A549 (cell line): ENCODE measurements at regions not wholly inside any gene's neighbourhood (a gene's known extent, or its start where the extent isn't known, plus 50 kb on each side); places are given as distances from the start of the nearest gene placed in this dataset.

Experiments used
- ATAC-seq, 2 experiments: fragments of 200-7000 bp in 1 of 2; fragments of >200 bp in 1 of 2; cut with Nextera tagmentation in 1 of 2; cut with Tn5 transposase in 1 of 2; 3 replicates each; pipeline versions ENCODE4 v1.8.0 to v1.9.1; 2018 to 2020; ENCODE audit warnings: mild to moderate bottlenecking in 1 of 2, moderate library complexity in 1 of 2
- CTCF ChIA-PET: fragments of 300-600 bp; sonication (Branson Sonifier 250); formaldehyde crosslinking; extraction: SDS; loops from one replicate; lab custom pipeline; 2021; ENCODE audit warnings: antibody characterized with exemption, inconsistent platforms; lab: Yijun Ruan, JAX
- POLR2A ChIA-PET: fragments of 350-600 bp; formaldehyde crosslinking; extraction: SDS; loops from one replicate; lab custom pipeline; 2021; ENCODE audit warnings: antibody characterized with exemption, inconsistent platforms; lab: Yijun Ruan, JAX
- DNase-seq, 2 experiments: peaks; one replicate each; pipeline versions ENCODE4 v3.0.0 to v3.0.0-alpha.2; 2011 to 2016; ENCODE audit warnings: low read depth in 1 of 2, low spot score in 1 of 2
- FAIRE-seq: peaks from 2 replicates; lab custom pipeline; 2011; peaks lifted over from hg19 to GRCh38; lab: Jason Lieb, UNC
- H3K27ac ChIP-seq, 2 experiments: fragments of >200 bp; sonication (Bioruptor Twin); formaldehyde crosslinking; 3 replicates each; pipeline ENCODE4 v1.5.1; 2016 to 2017
- H3K4me1 ChIP-seq: fragments of >200 bp; sonication (Bioruptor Twin); formaldehyde crosslinking; 3 replicates; pipeline ENCODE4 v1.6.1; 2016
- H3K4me2 ChIP-seq: fragments of >200 bp; sonication (Bioruptor Twin); formaldehyde crosslinking; 3 replicates; pipeline ENCODE4 v1.6.1; 2016
- H3K4me3 ChIP-seq: fragments of >200 bp; sonication (Bioruptor Twin); formaldehyde crosslinking; 3 replicates; pipeline ENCODE4 v1.5.1; 2016
- H3K9me3 ChIP-seq: fragments of >200 bp; sonication (Bioruptor Twin); formaldehyde crosslinking; 3 replicates; pipeline ENCODE4 v1.6.1; 2016
- CEBPB ChIP-seq, 2 experiments: fragments of >200 bp in 1 of 2; sonication (Bioruptor Twin) in 1 of 2; formaldehyde crosslinking in 1 of 2; IDR thresholded peaks; 2 replicates each; pipeline ENCODE4 v1.6.1; 2012 to 2016
- EP300 ChIP-seq, 2 experiments: fragments of >200 bp; sonication (Bioruptor Twin); formaldehyde crosslinking; IDR thresholded peaks; 2 replicates in 1 of 2; 3 replicates in 1 of 2; pipeline ENCODE4 v1.6.1; 2016 to 2017
- ESRRA ChIP-seq: fragments of 150-350 bp; IDR thresholded peaks from 2 replicates; pipeline ENCODE4 v1.6.1; 2014; ENCODE audit warnings: mild to moderate bottlenecking, low read length, borderline replicate concordance
- FOSL2 ChIP-seq, 2 experiments: fragments of 450-650 bp in 1 of 2; fragments of >200 bp in 1 of 2; sonication (Bioruptor Twin) in 1 of 2; formaldehyde crosslinking; IDR thresholded peaks; 2 replicates each; pipeline versions ENCODE4 v1.5.0 to v1.6.1; 2016 to 2020; ENCODE audit warnings: mild to moderate bottlenecking in 1 of 2, moderate library complexity in 1 of 2
- GATA3 ChIP-seq: IDR thresholded peaks from 2 replicates; pipeline ENCODE4 v1.6.1; 2012; ENCODE audit warnings: borderline replicate concordance
- JUN ChIP-seq, 2 experiments: fragments of >200 bp; sonication (Bioruptor Twin); formaldehyde crosslinking; IDR thresholded peaks; 2 replicates in 1 of 2; 3 replicates in 1 of 2; pipeline ENCODE4 v1.6.1; 2016 to 2017
- JUNB ChIP-seq: fragments of >200 bp; sonication (Bioruptor Twin); formaldehyde crosslinking; IDR thresholded peaks from 2 replicates; pipeline ENCODE4 v1.6.1; 2016
- KDM1A ChIP-seq: fragments of 200-600 bp; sonication (generic); IDR thresholded peaks from 2 replicates; pipeline ENCODE4 v1.6.1; 2016; ENCODE audit warnings: low read depth, mild to moderate bottlenecking
- PHF8 ChIP-seq: fragments of 200-600 bp; sonication (generic); IDR thresholded peaks from 2 replicates; pipeline ENCODE4 v1.6.1; 2016; ENCODE audit warnings: low read depth, mild to moderate bottlenecking, antibody characterized with exemption, moderate library complexity, borderline replicate concordance
- RAD21 ChIP-seq, 2 experiments: fragments of >200 bp in 1 of 2; sonication (Bioruptor Twin) in 1 of 2; formaldehyde crosslinking in 1 of 2; IDR thresholded peaks in 1 of 2; conservative IDR thresholded peaks in 1 of 2; 2 replicates in 1 of 2; 3 replicates in 1 of 2; pipeline ENCODE4 v1.6.1; 2012 to 2018; ENCODE audit warnings: inconsistent platforms in 1 of 2
- RARB ChIP-seq: fragments of 250-450 bp; sonication (Bioruptor Pico); IDR thresholded peaks from 2 replicates; pipeline ENCODE4 v1.8.0; 2021; ENCODE audit warnings: mild to moderate bottlenecking, moderate library complexity
- RNF2 ChIP-seq: fragments of 200-600 bp; sonication (generic); IDR thresholded peaks from 2 replicates; pipeline ENCODE4 v1.6.1; 2016; ENCODE audit warnings: low read depth, mild to moderate bottlenecking, antibody characterized with exemption, moderate library complexity, borderline replicate concordance
- SMC3 ChIP-seq: fragments of >200 bp; sonication (Bioruptor Twin); formaldehyde crosslinking; IDR thresholded peaks from 3 replicates; pipeline ENCODE4 v1.6.1; 2018; ENCODE audit warnings: inconsistent platforms
- ZFP36 ChIP-seq: fragments of 450-650 bp; IDR thresholded peaks from 2 replicates; pipeline ENCODE4 v1.6.1; 2014; ENCODE audit warnings: borderline replicate concordance; ENCODE audit not compliant: partially characterized antibody
- ZNF302 ChIP-seq: fragments of 250-450 bp; sonication (Bioruptor Pico); IDR thresholded peaks from 2 replicates; pipeline ENCODE4 v1.9.0; 2021; ENCODE audit warnings: inconsistent platforms, mild to moderate bottlenecking, moderate library complexity
- WGBS: methylation state at CpG from one replicate; pipeline ENCODE4 v1.1.6; 2017; ENCODE audit errors: missing lambda C conversion rate; 5-methylcytosine and 5-hydroxymethylcytosine counted together
- TF ChIP-seq, protein P1 (sequence below): fragments of >200 bp; sonication (Bioruptor Twin); formaldehyde crosslinking; IDR thresholded peaks from 3 replicates; pipeline ENCODE4 v1.6.1; 2016
- TF ChIP-seq, protein P2 (sequence below): IDR thresholded peaks from 2 replicates; pipeline ENCODE4 v1.6.1; 2012

DNA sequence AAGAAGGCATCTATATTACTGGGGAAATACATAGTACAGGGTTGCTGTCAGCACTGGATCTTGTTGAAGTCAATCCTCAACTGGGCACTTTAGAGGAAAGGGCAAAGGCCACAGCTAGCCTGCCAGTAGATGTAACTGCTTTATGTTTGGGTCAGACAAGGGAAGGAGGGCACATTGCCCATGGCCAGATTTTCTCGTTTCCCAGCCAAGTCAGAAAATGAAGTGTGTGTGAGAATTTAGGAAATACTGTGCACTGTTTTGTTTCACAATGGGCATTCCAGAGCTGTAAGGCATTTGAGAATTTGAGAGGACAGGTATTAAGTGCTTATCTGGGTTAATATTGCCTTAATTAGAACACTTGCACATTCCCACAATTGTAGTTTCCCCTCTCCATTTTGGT, 183.9 kb upstream of the MCHR2 start:
- Histone ChIP-seq H3K4me1 (peaks cover 22% of the 10 kb centered on the region), H3K9me3 (no peaks in the 10 kb centered on the region), H3K4me2 (no peak overlapping the region), H3K27ac (peak overlapping the region in 1 of 2 experiments; percentile 39; a peak in 1 of 6 replicates), H3K4me3 (no peak overlapping the region)
- 80% methylated on average over 1 of the region's 1 CpG for WGBS
- TF ChIP-seq KDM1A (no peak), PHF8 (no peak), ZFP36 (no peak), SMC3 (no peak), ZNF302 (CRISPR knock-in tag) (no peak)
- POLR2A ChIA-PET = no interaction called here
- ATAC-seq (no peak), FAIRE-seq (no peak), DNase-seq (no peak)
- CTCF ChIA-PET = no interaction called here

DNA sequence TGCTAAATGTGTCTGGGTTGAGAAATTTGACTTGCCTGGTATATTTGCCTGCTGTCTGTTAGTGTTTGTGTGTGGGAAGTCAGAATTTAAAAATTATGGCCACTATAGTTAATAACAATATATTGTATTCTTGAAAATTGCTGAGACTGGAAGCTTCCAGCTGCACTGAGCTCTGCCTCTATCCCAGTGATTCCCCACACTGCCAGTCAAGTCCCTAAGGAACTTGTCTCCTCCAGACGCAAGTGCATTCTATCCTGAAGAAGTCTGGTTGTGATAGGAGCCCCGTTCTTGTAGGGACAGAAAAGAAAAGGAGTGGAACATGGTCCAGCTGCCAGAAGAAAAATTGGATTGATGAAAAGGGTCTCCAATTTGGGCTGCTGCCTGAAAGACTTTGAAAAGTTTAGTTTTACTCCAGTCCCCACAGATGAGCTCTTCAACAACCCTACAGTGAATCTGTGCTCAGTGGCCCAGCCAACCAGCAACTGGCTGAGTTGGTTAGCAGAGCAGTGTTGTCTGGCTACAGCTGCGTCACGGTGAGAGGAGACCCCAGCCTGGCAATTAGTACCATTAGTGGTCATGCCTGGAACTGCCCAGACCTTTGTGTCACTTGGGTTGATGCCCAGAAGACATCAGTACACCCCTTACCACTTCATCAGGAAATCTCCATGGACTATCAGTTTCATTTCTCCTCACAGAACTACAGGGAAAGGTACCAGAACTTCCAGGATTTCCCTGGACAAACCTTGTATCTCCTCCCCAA, 183.1 kb upstream of the MCHR2 start:
- TF ChIP-seq ESRRA = no peak
- WGBS = 89% methylated on average over 4 of the region's 4 CpGs
- no peak; a peak in 2 of 6 replicates for ATAC-seq
- Histone ChIP-seq H3K27ac (peak overlapping the region in 1 of 2 experiments; percentile 77; a peak in 3 of 6 replicates), H3K4me3 (no peak overlapping the region), H3K9me3 (no peaks in the 10 kb centered on the region), H3K4me2 (no peak overlapping the region; the same call in 2 of the 3 replicates), H3K4me1 (peaks cover 22% of the 10 kb centered on the region)
- CTCF ChIA-PET = interaction anchor here (0.8 to 2.0 kb wide), 6 partner anchors 15 to 303 kb away, joined by 3 to 9 read pairs (median 4); no protein-coding TSS in a partner anchor
- POLR2A ChIA-PET = no interaction called here
- no peak for DNase-seq
- no peak for FAIRE-seq

DNA sequence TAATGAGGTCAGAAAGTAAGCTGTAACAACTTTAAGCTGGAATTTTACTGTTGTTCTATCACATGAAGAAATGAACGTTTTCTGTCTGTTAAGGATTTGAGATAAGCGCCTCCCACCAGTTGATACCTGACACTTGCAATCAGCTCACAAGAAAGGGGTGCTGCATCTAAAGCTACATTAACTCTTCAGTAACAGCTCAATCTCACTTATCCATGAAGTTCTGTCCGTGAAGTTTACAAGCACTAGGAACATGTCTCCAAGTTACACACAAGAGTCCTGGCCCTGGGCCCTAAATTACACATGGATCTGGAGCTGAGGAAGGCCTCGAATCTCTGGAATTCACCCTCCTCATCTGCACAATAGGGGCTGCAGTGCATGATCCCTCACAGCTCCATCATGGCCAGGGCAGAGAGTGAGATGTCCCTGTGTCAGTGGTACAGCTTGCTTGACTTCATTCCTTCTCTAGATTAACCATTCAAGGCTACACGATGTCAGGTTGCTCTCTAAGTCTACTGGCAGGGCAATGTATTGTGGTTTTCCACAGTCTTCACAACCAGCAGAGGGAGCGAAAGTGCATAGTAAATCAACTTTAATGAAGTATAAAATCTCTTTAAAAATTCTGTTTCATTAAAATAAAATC, 182.4 kb upstream of the MCHR2 start:
- ChIA-PET POLR2A (no interaction called here), CTCF (interaction anchor here (0.7 to 2.0 kb wide), 9 partner anchors 15 to 304 kb away, joined by 3 to 9 read pairs (median 3); no protein-coding TSS in a partner anchor)
- TF ChIP-seq SMC3 = peak; percentile 44
- TF ChIP-seq RARB (CRISPR knock-in tag) = no peak
- TF ChIP-seq RAD21 (conservative IDR thresholded peaks at IDR 0.05 in 1 of 2, IDR thresholded peaks at IDR 0.05 in 1 of 2) = peak; percentile 35 to 44
- ATAC-seq (peak; percentile 76 to 80; a peak in 5 of 6 replicates), DNase-seq (peak in 1 of 2 experiments; percentile 44), FAIRE-seq (no peak)
- Histone ChIP-seq H3K27ac (peak overlapping the region; percentile 46 to 77; a peak in 5 of 6 replicates), H3K4me2 (peak overlapping the region; percentile 59), H3K4me1 (peaks cover 22% of the 10 kb centered on the region), H3K9me3 (no peaks in the 10 kb centered on the region), H3K4me3 (no peak overlapping the region)
- 53% methylated on average over 5 of the region's 6 CpGs for WGBS

DNA sequence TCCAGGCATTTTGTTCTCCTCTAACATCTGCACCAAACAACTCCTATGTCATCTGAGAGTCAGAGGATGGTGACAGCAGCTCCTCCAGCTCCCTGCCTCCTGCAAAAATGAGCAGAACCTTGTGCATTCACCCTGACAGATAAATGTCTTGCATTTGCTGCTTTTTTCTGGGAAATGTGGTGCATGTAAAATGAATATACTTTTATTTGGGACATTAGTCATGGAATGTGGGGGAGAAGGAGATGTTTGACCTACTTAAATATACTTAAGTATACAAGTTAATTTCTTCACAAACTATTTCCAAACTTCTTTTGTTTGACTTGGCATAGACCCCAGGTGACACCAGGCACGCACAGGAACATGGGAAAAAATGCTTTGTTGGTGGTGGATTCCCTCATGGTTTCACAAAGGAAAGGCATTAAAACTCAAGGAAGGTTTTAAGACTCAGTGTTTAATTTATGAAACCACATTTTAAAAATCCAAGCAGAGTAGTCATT, 181.8 kb upstream of the MCHR2 start:
- FAIRE-seq = no peak
- ATAC-seq = peak; percentile 59 to 76; a peak in 5 of 6 replicates
- H3K4me2 ChIP-seq = peak overlapping the region; percentile 59
- H3K4me3 ChIP-seq = no peak overlapping the region
- CTCF ChIA-PET = interaction anchor here (0.5 to 2.0 kb wide), 8 partner anchors 26 to 305 kb away, joined by 3 to 9 read pairs (median 3); no protein-coding TSS in a partner anchor
- H3K4me1 ChIP-seq = peaks cover 22% of the 10 kb centered on the region
- H3K9me3 ChIP-seq = no peaks in the 10 kb centered on the region
- peak in 1 of 2 experiments; percentile 59 for DNase-seq
- H3K27ac ChIP-seq = peak overlapping the region; percentile 46 to 77; a peak in 5 of 6 replicates
- POLR2A ChIA-PET = no interaction called here
- TF ChIP-seq CEBPB (IDR thresholded peaks at IDR 0.05) = peak; percentile 51 to 70
- TF ChIP-seq RNF2 = no peak
- TF ChIP-seq, protein P1, sequence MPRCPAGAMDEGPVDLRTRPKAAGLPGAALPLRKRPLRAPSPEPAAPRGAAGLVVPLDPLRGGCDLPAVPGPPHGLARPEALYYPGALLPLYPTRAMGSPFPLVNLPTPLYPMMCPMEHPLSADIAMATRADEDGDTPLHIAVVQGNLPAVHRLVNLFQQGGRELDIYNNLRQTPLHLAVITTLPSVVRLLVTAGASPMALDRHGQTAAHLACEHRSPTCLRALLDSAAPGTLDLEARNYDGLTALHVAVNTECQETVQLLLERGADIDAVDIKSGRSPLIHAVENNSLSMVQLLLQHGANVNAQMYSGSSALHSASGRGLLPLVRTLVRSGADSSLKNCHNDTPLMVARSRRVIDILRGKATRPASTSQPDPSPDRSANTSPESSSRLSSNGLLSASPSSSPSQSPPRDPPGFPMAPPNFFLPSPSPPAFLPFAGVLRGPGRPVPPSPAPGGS = 0 out of 3 replicates have a peak, but pooled peaks have one; percentile 28
- TF ChIP-seq FOSL2 (IDR thresholded peaks at IDR 0.05) = no peak
- peak; percentile 32; the same call in 1 of the 2 replicates for TF ChIP-seq FOSL2 (CRISPR knock-in tag; IDR thresholded peaks at IDR 0.05)
- no peak for TF ChIP-seq ZNF302 (CRISPR knock-in tag)
- peak; percentile 55; the same call in 1 of the 2 replicates for TF ChIP-seq GATA3
- TF ChIP-seq EP300 (IDR thresholded peaks at IDR 0.05) = peak; percentile 37 to 55; a peak in 2 of 5 replicates
- TF ChIP-seq, protein P2, sequence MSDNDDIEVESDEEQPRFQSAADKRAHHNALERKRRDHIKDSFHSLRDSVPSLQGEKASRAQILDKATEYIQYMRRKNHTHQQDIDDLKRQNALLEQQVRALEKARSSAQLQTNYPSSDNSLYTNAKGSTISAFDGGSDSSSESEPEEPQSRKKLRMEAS = 0 out of 2 replicates have a peak, but pooled peaks have one; percentile 21
- peak; percentile 66 for TF ChIP-seq JUNB
- 0 out of 5 replicates have a peak, but pooled peaks of 1 of the 2 experiments have one; percentile 33 for TF ChIP-seq JUN (IDR thresholded peaks at IDR 0.05)
- TF ChIP-seq, all 56 proteins: peak for 8
- 0% methylated on average over 1 of the region's 1 CpG for WGBS
